ENCODE measurements at regions not wholly inside any gene's neighbourhood (a gene's known extent, or its start where the extent isn't known, plus 50 kb on each side); places are given as distances from the start of the nearest gene placed in this dataset.

DNA sequence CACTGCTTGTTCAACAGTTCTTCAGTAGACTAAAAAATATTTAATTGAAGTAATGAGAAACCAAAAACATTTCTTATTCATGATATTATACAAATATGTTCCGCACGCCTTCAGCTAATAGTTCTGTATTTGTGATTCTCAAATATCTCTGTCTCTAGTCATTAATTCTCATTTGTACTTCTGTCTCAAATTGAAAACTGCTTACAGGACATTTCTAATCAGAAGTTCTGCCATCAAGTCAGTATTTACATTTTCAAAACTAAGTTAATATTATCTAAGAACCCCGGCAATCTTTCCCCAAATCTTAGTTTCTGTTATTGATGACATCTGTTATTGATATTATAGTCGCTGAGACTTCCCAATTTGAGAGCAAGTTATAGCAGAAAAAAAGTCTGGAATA is 78.6 kb upstream of the PGRMC2 start:
- no peak overlapping the region for H3K27ac Mint-ChIP-seq
- no peak for DNase-seq
- peaks cover 8% of the 10 kb centered on the region for H3K9me3 Mint-ChIP-seq
- no peaks in the 10 kb centered on the region for H3K27me3 Mint-ChIP-seq (ENCODE audit: insufficient read depth)
- H3K4me1 Mint-ChIP-seq (ENCODE audit: low read depth) = peaks cover 9% of the 10 kb centered on the region
- H3K36me3 Mint-ChIP-seq (ENCODE audit: low read depth) = peaks cover 18% of the 10 kb centered on the region
- no peak overlapping the region for H3K4me3 Mint-ChIP-seq
- no peak for TF ChIP-seq CTCF (IDR thresholded peaks at IDR 0.05)

DNA sequence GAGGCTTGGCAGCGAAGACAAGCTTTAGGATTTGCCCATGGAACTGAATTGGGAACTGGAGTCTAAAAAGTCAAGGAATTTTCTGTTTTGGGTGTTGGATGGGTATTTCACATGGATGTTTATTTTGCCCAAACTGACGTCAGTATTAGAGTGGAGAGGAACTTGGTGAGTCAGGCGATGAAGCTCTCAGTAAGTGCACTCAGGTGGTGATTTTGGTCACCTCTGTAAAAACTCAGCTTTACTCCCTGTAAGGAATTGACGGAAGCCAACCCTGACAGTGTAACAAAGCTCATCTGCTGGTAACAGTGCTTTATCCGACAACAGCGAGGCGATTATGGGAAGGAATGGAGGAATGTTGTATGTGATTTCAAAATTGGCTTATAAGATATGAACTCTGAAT is 77.0 kb upstream of the PGRMC2 start:
- Mint-ChIP-seq H3K4me1 (ENCODE audit: low read depth) (peaks cover 2% of the 10 kb centered on the region), H3K9me3 (peaks cover 3% of the 10 kb centered on the region), H3K27me3 (ENCODE audit: insufficient read depth) (no peaks in the 10 kb centered on the region), H3K36me3 (ENCODE audit: low read depth) (peaks cover 12% of the 10 kb centered on the region), H3K4me3 (no peak overlapping the region), H3K27ac (no peak overlapping the region)
- DNase-seq = no peak
- no peak for TF ChIP-seq CTCF (IDR thresholded peaks at IDR 0.05)

DNA sequence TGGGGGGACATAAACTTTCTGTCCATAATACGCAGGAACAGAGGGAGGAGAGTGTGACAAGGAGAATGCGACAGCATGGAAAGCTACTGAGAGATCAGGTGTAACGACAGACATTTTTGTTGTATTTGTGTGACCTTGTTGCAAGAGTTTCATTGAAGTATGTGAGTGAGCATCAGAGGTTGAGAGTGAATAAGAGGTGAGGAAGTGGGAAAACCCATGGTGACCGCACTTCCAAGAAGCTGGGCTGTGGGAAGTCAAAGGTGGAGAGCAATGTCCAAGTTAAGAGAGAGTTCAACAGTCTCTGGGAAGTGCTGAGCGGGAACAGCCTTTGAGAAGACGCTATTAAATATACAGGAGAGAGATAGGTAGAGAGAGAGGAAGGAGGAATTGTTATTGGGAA is 76.4 kb upstream of the PGRMC2 start:
- TF ChIP-seq CTCF (IDR thresholded peaks at IDR 0.05) = no peak
- no peaks in the 10 kb centered on the region for H3K27me3 Mint-ChIP-seq (ENCODE audit: insufficient read depth)
- no peak overlapping the region for H3K27ac Mint-ChIP-seq
- H3K36me3 Mint-ChIP-seq (ENCODE audit: low read depth) = peaks cover 8% of the 10 kb centered on the region
- no peaks in the 10 kb centered on the region for H3K9me3 Mint-ChIP-seq
- DNase-seq = no peak
- H3K4me3 Mint-ChIP-seq = no peak overlapping the region
- H3K4me1 Mint-ChIP-seq (ENCODE audit: low read depth) = peaks cover 8% of the 10 kb centered on the region

DNA sequence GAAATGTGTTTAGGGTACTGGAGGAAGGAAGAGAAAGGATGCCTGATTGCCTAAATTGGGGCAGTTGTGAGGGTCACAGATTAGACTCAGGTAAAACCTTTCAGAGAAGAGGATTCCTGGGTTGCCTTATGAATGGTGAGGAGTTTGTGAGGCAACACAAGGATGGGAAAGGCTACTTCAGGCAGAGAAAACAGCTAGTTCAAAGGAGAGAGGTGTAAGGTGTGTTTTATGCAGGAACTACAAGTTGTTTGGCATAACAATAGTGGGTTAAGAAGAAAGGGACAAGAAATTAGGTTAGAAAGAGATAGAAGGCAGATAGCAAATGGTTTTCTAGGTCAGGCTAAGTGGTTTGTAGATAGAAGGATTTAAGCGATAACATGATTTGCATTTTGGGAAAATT is 75.1 kb upstream of the PGRMC2 start:
- DNase-seq = no peak
- Mint-ChIP-seq H3K27me3 (ENCODE audit: insufficient read depth) (no peaks in the 10 kb centered on the region), H3K9me3 (no peaks in the 10 kb centered on the region), H3K4me1 (ENCODE audit: low read depth) (peaks cover 20% of the 10 kb centered on the region), H3K27ac (no peak overlapping the region), H3K36me3 (ENCODE audit: low read depth) (no peaks in the 10 kb centered on the region), H3K4me3 (no peak overlapping the region)
- no peak for TF ChIP-seq CTCF (IDR thresholded peaks at IDR 0.05)

- H3K4me3 Mint-ChIP-seq = no peak overlapping the region
- H3K27ac Mint-ChIP-seq = no peak overlapping the region
- DNase-seq = no peak
- no peak for TF ChIP-seq CTCF (IDR thresholded peaks at IDR 0.05)
- no peaks in the 10 kb centered on the region for H3K27me3 Mint-ChIP-seq (ENCODE audit: insufficient read depth)
- H3K4me1 Mint-ChIP-seq (ENCODE audit: low read depth) = peaks cover 48% of the 10 kb centered on the region
- 0 out of 2 replicates have a peak, but pooled peaks cover 5% of the 10 kb centered on the region for H3K36me3 Mint-ChIP-seq (ENCODE audit: low read depth)
- no peaks in the 10 kb centered on the region for H3K9me3 Mint-ChIP-seq
Measured at GRCh38 chr4:128359422-128359821, 71.8 kb upstream of the PGRMC2 start.

DNA sequence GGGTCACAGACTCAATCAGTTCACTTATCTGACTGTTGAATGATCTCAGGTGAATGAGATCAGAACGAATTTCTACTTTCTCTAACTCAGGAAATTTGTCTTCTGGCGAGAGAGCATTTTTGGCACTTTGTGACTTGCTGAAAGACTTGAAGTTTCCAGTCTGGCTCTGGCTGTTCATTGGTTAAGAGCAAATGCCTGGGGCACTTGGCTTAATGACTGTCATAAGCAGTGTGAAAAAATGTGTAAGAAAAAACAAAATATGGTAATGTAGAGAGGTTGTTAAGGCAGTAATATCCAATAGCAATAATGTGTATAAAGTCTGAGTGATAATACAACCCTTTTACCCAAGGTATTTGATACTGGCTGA is 71.3 kb upstream of the PGRMC2 start:
- no peak for DNase-seq
- H3K27me3 Mint-ChIP-seq (ENCODE audit: insufficient read depth) = peaks cover 2% of the 10 kb centered on the region; the same call in 1 of the 2 replicates
- no peak overlapping the region for H3K4me3 Mint-ChIP-seq
- H3K27ac Mint-ChIP-seq = no peak overlapping the region
- no peaks in the 10 kb centered on the region for H3K9me3 Mint-ChIP-seq
- no peak for TF ChIP-seq CTCF (IDR thresholded peaks at IDR 0.05)
- H3K36me3 Mint-ChIP-seq (ENCODE audit: low read depth) = 0 out of 2 replicates have a peak, but pooled peaks cover 5% of the 10 kb centered on the region
- H3K4me1 Mint-ChIP-seq (ENCODE audit: low read depth) = peaks cover 53% of the 10 kb centered on the region

All from HFFc6 (cell line).